HT-29 (cell line): ENCODE measurements at regions not wholly inside any gene's neighbourhood (a gene's known extent, or its start where the extent isn't known, plus 50 kb on each side); places are given as distances from the start of the nearest gene placed in this dataset.
A peak's percentile ranks its signal among the peaks of the same experiment; 100 is the strongest.

Source experiments
- DNase-seq: peaks from one replicate; pipeline ENCODE4 v3.0.0-alpha.2; 2015; ENCODE audit warnings: low spot score

DNA sequence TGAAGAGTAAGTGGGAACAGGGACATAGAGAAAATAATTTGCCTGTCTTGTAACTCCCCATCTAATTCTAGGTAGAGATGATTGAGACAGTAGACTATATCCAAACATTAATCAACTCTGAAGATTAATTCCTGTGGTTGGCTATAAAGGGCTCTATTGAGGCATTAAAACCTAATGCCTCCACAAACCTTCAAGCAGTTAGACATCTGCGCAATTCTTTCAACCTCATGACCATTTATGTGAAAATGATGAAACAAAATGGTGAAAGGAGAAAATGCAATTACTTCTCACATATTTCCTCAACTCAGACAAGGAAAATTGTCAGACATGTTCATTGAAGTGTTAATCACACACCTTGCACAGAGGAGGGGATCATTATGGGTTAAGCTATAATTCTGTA is 164.5 kb upstream of the MYT1L start:
- no peak for DNase-seq

- DNase-seq, result no peak
Observed at GRCh38 chr2:2493496-2493895, 162.4 kb upstream of the MYT1L start.

GRCh38 chr2:2492800-2493199 is 161.7 kb upstream of the MYT1L start:
- no peak for DNase-seq

DNA sequence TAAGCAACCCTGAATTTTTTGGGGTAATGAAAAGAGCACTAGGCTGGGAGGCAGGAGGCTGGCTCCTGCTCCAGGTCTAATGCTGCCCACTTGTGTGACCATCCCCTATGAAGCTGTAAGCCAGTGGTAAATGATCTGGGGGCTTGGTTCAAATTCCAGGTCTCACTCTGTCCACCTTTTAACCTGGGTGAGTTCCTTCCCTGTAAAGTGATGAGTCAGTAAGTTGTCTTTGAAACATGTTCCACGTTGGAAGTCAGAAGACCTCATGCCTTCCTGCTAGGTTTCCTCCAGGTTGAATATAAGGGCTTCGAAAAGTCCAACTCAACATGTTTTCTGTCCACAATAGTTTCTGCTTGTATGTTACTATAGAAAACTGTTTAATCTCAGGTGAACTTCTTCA is 160.9 kb upstream of the MYT1L start:
- DNase-seq, result no peak

GRCh38 chr2:2484301-2484700 is 153.2 kb upstream of the MYT1L start:
- DNase-seq, result no peak

DNA sequence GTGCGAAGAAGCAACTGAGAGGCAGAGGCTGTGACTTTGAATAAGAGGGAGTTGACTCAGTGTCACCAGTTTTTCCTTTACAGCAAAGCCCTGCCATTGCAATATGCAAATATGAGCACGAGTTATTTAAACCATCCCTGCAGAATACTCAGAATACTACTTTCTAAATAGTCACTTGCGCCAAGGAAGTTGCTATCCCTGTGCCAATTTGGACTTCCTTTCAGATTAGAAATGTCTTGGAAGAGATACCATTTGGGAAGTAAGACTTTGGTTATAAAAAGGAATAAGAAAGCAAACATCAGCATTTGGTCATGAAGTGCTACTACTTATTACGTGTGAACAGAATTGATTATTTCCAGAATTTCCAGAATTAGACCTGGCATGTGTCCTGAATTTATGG is 151.8 kb upstream of the MYT1L start:
- no peak for DNase-seq

DNA sequence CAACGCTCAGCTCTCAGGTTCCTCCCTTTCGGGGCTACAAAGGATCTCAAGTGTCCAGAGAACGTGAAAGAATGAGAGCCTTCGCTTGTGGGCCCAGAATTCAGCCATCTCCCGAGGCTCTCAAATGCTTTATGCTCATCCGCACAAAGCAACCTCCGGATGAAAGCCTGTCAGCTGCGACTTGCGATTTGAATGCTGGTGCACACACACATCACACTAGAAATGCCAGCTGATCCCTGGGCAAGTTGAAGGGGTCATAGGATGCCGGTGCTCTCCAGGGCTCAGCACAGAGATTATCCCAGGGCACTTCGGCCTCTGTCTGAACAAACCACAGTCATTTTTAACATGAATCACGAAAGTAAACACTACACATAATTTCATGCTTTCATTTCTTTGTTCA is 141.8 kb upstream of the MYT1L start:
- DNase-seq, result no peak

GRCh38 chr2:2472044-2472443 is 141.0 kb upstream of the MYT1L start:
- no peak for DNase-seq

- no peak for DNase-seq
Observed at GRCh38 chr2:2466534-2466933, 135.5 kb upstream of the MYT1L start.

DNA sequence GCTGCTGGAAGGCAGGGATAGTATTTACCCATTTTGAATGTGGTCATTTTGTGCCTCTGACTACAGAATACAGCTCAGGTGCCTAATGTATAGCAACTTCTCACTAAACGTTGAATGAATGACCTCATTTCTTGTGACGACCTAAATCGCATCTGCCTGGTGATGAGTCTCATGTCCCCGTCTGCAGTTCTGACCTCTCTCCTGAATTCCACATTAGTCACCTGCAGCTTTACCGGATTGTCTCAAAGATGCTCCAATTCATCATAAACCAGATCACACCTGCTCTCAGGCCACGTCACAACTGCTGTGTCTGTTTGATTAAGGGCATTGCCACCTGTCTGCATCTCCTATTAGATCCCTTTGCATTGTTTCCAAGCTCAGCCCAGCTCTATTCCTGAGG is 133.6 kb upstream of the MYT1L start:
- DNase-seq, result no peak

DNA sequence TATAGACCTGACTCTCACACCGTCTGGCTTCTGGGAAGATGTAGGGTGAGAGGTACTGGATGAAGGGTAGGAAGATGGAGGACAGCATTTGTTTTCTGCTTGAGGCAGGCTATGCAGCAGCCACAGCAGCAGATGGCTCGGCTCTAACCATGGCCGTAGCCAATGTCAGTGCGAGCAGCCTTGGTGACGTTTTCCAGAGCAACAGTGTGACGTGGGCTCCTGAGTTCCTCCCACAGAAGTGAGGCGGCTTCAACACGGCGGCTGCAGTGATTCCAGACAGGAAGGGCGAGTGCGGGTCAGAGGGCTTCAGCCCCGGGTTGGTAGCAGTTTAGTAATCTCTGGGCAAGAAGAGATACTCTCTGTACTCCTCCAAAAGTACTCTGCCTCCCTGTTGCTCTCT is 133.0 kb upstream of the MYT1L start:
- no peak for DNase-seq

DNA sequence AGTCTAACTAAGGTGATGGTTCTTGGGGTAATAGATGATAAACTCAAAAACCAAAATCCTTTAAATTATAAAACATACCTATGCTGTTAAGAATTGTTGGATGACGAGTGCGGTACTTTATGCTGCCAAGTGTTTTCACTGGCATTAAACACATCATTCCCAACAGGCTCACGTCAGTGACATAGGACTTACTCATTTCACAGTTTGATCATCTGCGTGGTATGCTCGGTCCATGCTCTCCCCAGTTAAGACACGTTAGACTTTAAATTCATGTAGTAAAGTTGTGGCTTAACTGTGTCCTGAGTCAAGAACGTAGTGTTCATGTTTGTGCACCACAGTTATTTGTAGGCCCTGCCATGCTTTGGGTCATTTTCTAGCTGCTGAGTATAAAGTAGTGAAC is 125.6 kb upstream of the MYT1L start:
- DNase-seq, result no peak

DNA sequence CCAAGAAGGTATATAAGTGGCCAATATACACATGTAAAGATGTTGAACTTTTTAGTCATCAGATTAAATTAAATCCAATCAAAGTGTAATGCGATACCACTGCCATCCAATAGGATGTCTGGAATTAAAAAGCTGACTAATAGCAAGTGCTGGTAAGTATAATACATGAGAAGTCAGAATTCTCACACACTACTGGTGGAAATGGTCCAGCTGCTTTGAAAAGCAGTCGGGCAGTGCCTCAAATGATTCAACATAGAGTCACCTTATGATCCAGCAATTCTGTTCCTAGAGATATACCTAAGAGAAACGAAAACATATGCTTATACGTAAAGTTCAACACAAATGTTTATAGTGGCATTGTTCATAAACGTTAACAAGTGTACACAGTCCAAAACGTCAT is 124.1 kb upstream of the MYT1L start:
- DNase-seq, result no peak

DNA sequence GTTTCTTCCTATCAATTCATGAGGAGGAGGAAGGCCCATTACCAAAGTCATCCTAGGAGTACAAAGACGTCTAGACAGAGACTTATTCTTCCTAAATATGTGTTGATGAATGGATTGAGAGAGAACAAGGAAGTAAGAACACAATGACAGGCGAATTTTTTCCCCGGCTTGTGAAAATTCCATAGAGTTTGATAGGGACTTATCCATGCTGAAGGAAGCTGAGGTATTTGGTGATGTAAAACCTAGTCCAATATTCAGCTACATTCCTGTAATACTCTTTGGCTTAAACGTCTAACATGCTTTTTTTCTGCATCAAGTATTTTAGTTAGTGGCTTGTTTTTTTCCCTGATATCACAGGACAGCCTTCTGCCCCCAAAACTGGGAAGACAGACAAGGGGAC is 121.9 kb upstream of the MYT1L start:
- DNase-seq, result no peak

DNA sequence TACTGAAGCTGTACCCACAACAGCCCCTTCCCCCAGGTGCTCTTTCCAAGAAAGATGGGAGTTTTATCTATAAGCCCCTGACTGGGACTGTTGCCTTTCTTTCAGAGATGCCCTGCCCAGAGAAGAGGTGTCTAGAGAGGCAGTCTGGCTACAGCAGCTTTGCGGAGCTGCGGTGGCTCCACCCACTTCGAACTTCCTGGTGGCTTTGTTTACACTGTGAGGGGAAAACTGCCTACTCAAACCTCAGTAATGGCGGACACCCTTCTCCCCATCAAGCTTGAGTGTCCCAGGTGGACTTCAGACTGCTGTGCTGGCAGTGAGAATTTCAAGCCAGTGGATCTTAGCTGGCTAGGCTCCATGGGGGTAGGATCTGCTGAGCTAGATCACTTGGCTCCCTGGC is 120.2 kb upstream of the MYT1L start:
- DNase-seq, result peak; percentile 34

- DNase-seq, result no peak
Observed at GRCh38 chr2:2448178-2448577, 117.1 kb upstream of the MYT1L start.

- no peak for DNase-seq
Observed at GRCh38 chr2:2422621-2423020, 91.5 kb upstream of the MYT1L start.

DNA sequence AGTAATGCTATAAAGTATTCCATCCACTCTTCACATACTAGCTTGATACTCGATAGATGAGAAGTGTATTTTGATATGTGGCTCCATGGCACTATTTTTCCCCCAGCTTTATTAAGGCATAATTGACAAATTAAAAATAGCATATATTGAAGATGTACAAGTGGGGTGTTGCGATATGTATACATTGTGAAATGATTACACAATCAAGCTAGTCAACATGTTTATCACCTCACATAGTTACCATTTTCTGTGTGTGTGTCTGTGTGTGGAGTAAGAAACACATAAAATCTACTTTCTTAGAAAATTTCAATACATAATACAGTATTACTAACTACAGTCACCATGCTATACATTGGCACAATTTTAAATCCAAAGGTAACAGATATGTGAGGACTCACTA is 82.5 kb upstream of the MYT1L start:
- no peak for DNase-seq

- DNase-seq, result no peak
Observed at GRCh38 chr2:2410987-2411386, 79.9 kb upstream of the MYT1L start.

DNA sequence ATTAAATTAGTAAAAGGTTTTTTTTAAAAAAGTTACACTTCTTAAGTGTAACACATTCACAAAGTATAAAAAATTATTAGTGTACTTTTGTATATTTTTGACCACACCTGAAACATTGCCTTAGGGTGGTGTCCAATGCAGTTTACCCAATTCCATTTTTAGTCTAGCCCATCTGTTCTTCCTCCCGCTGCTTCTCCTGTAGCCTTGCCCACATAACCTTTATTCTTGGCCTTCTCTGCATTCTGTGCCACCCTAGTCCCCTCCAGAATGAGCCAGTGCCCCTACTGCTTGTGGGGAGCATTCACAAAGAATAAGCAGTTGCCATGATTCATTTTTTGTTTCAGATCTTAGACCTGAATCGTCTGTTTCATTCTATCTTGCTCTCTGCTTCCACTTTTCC is 78.4 kb upstream of the MYT1L start:
- DNase-seq, result no peak

DNA sequence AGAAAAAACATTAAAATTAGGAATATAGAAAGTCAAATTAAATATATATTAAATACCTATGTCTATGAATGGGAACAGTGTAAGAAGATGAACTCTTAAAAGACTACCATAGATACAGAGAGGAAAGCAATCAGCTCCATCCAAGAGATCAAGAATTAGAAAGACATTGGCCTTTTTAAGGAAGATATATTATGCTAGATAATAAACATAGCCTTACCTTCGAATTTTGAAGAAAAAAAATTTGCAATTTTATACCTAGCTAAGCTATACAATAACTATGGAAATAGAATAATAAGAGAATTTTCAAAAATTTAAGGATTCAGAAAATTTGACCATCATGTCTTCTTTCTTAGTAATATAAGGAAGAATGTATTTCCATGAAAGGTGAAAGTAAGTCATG is 74.7 kb upstream of the MYT1L start:
- no peak for DNase-seq

- DNase-seq, result no peak
Observed at GRCh38 chr2:2400286-2401038, 69.4 kb upstream of the MYT1L start.

DNA sequence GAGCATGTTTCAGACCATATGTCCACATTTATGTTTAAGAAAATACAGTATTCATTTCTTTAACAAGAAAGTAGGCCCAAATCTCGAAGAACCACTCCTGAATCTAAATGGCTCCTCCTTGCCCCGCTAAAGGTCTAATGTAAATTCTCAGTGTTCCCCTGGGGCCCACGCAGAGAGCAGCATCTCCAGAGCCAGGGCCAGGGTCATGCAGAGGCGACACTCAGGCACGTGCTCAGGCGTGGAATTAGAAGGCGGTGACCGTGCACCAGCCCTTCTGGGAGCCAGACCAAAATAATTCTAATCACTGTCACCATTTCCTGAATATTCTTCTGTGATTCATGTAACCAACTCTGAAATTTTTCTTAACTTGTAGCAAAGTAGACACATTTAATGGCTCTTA is 68.3 kb upstream of the MYT1L start:
- no peak for DNase-seq

- DNase-seq, result no peak
Observed at GRCh38 chr2:2392332-2392731, 61.3 kb upstream of the MYT1L start.
